ENCODE measurements at regions not wholly inside any gene's neighbourhood (a gene's known extent, or its start where the extent isn't known, plus 50 kb on each side); places are given as distances from the start of the nearest gene placed in this dataset.

DNA sequence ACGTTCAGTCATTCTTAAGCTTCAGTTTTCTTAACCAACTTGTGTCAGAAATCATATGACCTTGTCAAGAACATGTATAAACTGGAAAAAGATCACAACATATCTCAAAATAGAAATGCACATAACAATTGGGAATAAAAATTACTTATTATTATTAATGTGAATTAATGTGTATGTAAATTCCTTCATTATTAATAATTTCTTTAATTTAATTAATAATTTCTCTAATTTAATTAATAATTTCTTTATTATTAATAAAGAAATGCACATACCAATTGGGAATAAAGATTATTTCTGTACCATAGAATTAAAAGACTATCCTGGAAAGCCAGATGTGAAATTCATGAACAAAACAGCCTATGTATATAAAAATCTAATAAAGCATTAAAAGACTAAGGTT lies 718.5 kb upstream of the PCDH7 start:
- TF ChIP-seq POLR2A (IDR thresholded peaks at IDR 0.05; ENCODE audit: low read length), result no peak
- TF ChIP-seq GATA1 (IDR thresholded peaks at IDR 0.05; ENCODE audit: low read depth, low read length), result no peak
